GM21390 (cell line): ENCODE measurements at regions not wholly inside any gene's neighbourhood (a gene's known extent, or its start where the extent isn't known, plus 50 kb on each side); places are given as distances from the start of the nearest gene placed in this dataset.
A peak's percentile ranks its signal among the peaks of the same experiment; 100 is the strongest.
"Not testable (repeated sequence)": the region's sequence is repeated elsewhere in the genome, so short reads cannot be mapped to it uniquely, and the experiment has no call there.

Experiments used
- ATAC-seq: cut with Tn5 transposase; IDR thresholded peaks from one replicate; pipeline ENCODE4 v1.9.1; 2021; ENCODE audit not compliant: unreplicated experiment

GRCh38 chr5:36739751-36740221 lies 133.4 kb downstream of the SLC1A3 start:
- no peak for ATAC-seq

GRCh38 chr5:36740259-36740898 lies 134.0 kb downstream of the SLC1A3 start:
- ATAC-seq, result no peak

GRCh38 chr5:36741128-36741527 lies 134.7 kb downstream of the SLC1A3 start:
- no peak for ATAC-seq

GRCh38 chr5:36743891-36744772 lies 132.4 kb upstream of the NIPBL start:
- ATAC-seq, result peak; percentile 10

- peak; percentile 70 for ATAC-seq
Observed at GRCh38 chr5:36744773-36745589, 131.6 kb upstream of the NIPBL start.

- not testable (repeated sequence) for ATAC-seq
Observed at GRCh38 chr5:36747794-36748193, 128.8 kb upstream of the NIPBL start.

GRCh38 chr5:36751886-36752285 lies 124.7 kb upstream of the NIPBL start:
- ATAC-seq, result no peak

- ATAC-seq, result no peak
Observed at GRCh38 chr5:36755342-36755741, 121.2 kb upstream of the NIPBL start.

GRCh38 chr5:36755920-36756488 lies 120.6 kb upstream of the NIPBL start:
- ATAC-seq, result no peak

GRCh38 chr5:36756848-36757247 lies 119.7 kb upstream of the NIPBL start:
- no peak for ATAC-seq

- no peak for ATAC-seq
Observed at GRCh38 chr5:36759117-36759516, 117.5 kb upstream of the NIPBL start.

- no peak for ATAC-seq
Observed at GRCh38 chr5:36763454-36763853, 113.1 kb upstream of the NIPBL start.

GRCh38 chr5:36765876-36766275 lies 110.7 kb upstream of the NIPBL start:
- ATAC-seq, result no peak

- ATAC-seq, result no peak
Observed at GRCh38 chr5:36766981-36767380, 109.6 kb upstream of the NIPBL start.

GRCh38 chr5:36768450-36768849 lies 108.1 kb upstream of the NIPBL start:
- ATAC-seq, result no peak

GRCh38 chr5:36769129-36769770 lies 107.3 kb upstream of the NIPBL start:
- no peak for ATAC-seq

- ATAC-seq, result no peak
Observed at GRCh38 chr5:36770125-36770524, 106.4 kb upstream of the NIPBL start.

- ATAC-seq, result no peak
Observed at GRCh38 chr5:36772276-36773140, 104.1 kb upstream of the NIPBL start.

- no peak for ATAC-seq
Observed at GRCh38 chr5:36777105-36777757, 99.3 kb upstream of the NIPBL start.
